HG03095 (cell line): ENCODE measurements at regions not wholly inside any gene's neighbourhood (a gene's known extent, or its start where the extent isn't known, plus 50 kb on each side); places are given as distances from the start of the nearest gene placed in this dataset.

ENCODE experiments used
- ATAC-seq: cut with Tn5 transposase; IDR thresholded peaks from one replicate; pipeline ENCODE4 v1.9.1; 2021; ENCODE audit warnings: moderate library complexity; ENCODE audit not compliant: unreplicated experiment

- no peak for ATAC-seq
Observed at GRCh38 chr6:169971081-169971861, 219.8 kb downstream of the ERMARD start.

GRCh38 chr6:169970306-169970988 lies 219.0 kb downstream of the ERMARD start:
- no peak for ATAC-seq

- ATAC-seq: no peak
Observed at GRCh38 chr6:169969372-169970099, 218.1 kb downstream of the ERMARD start.

GRCh38 chr6:169968541-169969270 lies 217.3 kb downstream of the ERMARD start:
- no peak for ATAC-seq

- no peak for ATAC-seq
Observed at GRCh38 chr6:169967687-169968086, 216.3 kb downstream of the ERMARD start.

GRCh38 chr6:169966312-169967181 lies 215.1 kb downstream of the ERMARD start:
- no peak for ATAC-seq

GRCh38 chr6:169965657-169966311 lies 214.4 kb downstream of the ERMARD start:
- ATAC-seq: no peak

GRCh38 chr6:169965239-169965638 lies 213.8 kb downstream of the ERMARD start:
- no peak for ATAC-seq

GRCh38 chr6:169964486-169965180 lies 213.2 kb downstream of the ERMARD start:
- ATAC-seq: no peak

- no peak for ATAC-seq
Observed at GRCh38 chr6:169963581-169964297, 212.3 kb downstream of the ERMARD start.

- ATAC-seq: no peak
Observed at GRCh38 chr6:169962604-169963469, 211.4 kb downstream of the ERMARD start.

- ATAC-seq: no peak
Observed at GRCh38 chr6:169961772-169962561, 210.5 kb downstream of the ERMARD start.

GRCh38 chr6:169960886-169961611 lies 209.6 kb downstream of the ERMARD start:
- ATAC-seq: no peak

- no peak for ATAC-seq
Observed at GRCh38 chr6:169960521-169960885, 209.1 kb downstream of the ERMARD start.

- no peak for ATAC-seq
Observed at GRCh38 chr6:169960003-169960344, 208.6 kb downstream of the ERMARD start.
